HEK293T (cell line): ENCODE measurements at regions not wholly inside any gene's neighbourhood (a gene's known extent, or its start where the extent isn't known, plus 50 kb on each side); places are given as distances from the start of the nearest gene placed in this dataset.

ENCODE experiments used
- ARNT ChIP-seq: fragments of 450-650 bp; IDR thresholded peaks from 2 replicates; pipeline ENCODE4 v1.6.1; 2017; ENCODE audit warnings: mild to moderate bottlenecking
- BHLHE40 ChIP-seq: fragments of 450-650 bp; IDR thresholded peaks from 2 replicates; pipeline ENCODE4 v1.6.1; 2016; ENCODE audit warnings: mild to moderate bottlenecking, moderate library complexity, borderline replicate concordance
- CTBP1 ChIP-seq: fragments of 450-650 bp; IDR thresholded peaks from 2 replicates; pipeline ENCODE4 v1.6.1; 2016; ENCODE audit warnings: borderline replicate concordance
- ELF4 ChIP-seq: fragments of 450-650 bp; IDR thresholded peaks from 2 replicates; pipeline ENCODE4 v1.6.1; 2017; ENCODE audit warnings: antibody characterized with exemption
- FOXA1 ChIP-seq: fragments of 450-650 bp; IDR thresholded peaks from 2 replicates; pipeline ENCODE4 v1.6.1; 2016; ENCODE audit warnings: mild to moderate bottlenecking
- FOXK2 ChIP-seq: fragments of 450-650 bp; IDR thresholded peaks from 2 replicates; pipeline ENCODE4 v1.6.1; 2016; ENCODE audit warnings: mild to moderate bottlenecking
- FOXM1 ChIP-seq: fragments of 450-650 bp; IDR thresholded peaks from 2 replicates; pipeline ENCODE4 v1.6.1; 2017; ENCODE audit warnings: mild to moderate bottlenecking, borderline replicate concordance
- HDGF ChIP-seq: fragments of 450-650 bp; IDR thresholded peaks from 2 replicates; pipeline ENCODE4 v1.6.1; 2017; ENCODE audit warnings: antibody characterized with exemption, borderline replicate concordance
- LEF1 ChIP-seq: fragments of 450-650 bp; IDR thresholded peaks from 2 replicates; pipeline ENCODE4 v1.6.1; 2017; ENCODE audit warnings: mild to moderate bottlenecking, borderline replicate concordance
- NFRKB ChIP-seq: fragments of 450-650 bp; IDR thresholded peaks from 2 replicates; pipeline ENCODE4 v1.6.1; 2016; ENCODE audit warnings: mild to moderate bottlenecking, moderate library complexity
- SUZ12 ChIP-seq: fragments of 450-650 bp; IDR thresholded peaks from 2 replicates; pipeline ENCODE4 v1.6.1; 2016; ENCODE audit warnings: mild to moderate bottlenecking
- TARDBP ChIP-seq: fragments of 450-650 bp; IDR thresholded peaks from 2 replicates; pipeline ENCODE4 v1.6.1; 2016
- ZNF384 ChIP-seq: fragments of 450-650 bp; IDR thresholded peaks from 2 replicates; pipeline ENCODE4 v1.6.1; 2016
- TF ChIP-seq, protein P1 (sequence below): fragments of 450-650 bp; IDR thresholded peaks from 2 replicates; pipeline ENCODE4 v1.6.1; 2016

DNA sequence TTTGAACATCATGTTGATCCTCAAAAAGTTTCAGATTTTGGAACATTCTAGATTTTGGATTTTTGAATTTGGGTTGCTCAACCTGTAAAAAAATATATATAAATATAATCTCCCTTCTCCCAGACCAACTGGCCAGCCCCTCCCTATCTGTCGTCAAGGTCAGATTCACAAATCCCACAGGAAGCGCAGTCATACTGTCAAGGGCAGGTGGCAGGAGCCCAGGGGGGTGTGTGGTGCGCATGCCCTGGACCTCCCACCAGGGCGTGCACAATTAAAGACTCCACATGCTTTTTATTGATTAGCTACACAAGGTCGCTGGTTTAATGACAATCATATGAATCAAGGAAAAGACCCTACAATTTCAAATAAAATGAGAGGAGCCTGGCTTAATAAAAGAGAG is 77.0 kb upstream of the EEPD1 start:
- TF ChIP-seq HDGF, result no peak
- no peak for TF ChIP-seq FOXK2
- no peak for TF ChIP-seq CTBP1
- TF ChIP-seq ELF4, result no peak
- TF ChIP-seq SUZ12, result no peak
- no peak for TF ChIP-seq BHLHE40
- TF ChIP-seq ZNF384, result no peak
- TF ChIP-seq FOXM1, result no peak
- TF ChIP-seq, protein P1, sequence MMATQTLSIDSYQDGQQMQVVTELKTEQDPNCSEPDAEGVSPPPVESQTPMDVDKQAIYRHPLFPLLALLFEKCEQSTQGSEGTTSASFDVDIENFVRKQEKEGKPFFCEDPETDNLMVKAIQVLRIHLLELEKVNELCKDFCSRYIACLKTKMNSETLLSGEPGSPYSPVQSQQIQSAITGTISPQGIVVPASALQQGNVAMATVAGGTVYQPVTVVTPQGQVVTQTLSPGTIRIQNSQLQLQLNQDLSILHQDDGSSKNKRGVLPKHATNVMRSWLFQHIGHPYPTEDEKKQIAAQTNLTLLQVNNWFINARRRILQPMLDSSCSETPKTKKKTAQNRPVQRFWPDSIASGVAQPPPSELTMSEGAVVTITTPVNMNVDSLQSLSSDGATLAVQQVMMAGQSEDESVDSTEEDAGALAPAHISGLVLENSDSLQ, result no peak
- TF ChIP-seq FOXA1, result no peak
- TF ChIP-seq LEF1, result no peak
- no peak for TF ChIP-seq TARDBP
- no peak for TF ChIP-seq ARNT
- TF ChIP-seq NFRKB, result no peak
